Activated T-cell treated with anti-CD3 and anti-CD28 coated beads, Interleukin-2, amount 50 U/mL, for 72 hours (primary cell): ENCODE measurements at regions not wholly inside any gene's neighbourhood (a gene's known extent, or its start where the extent isn't known, plus 50 kb on each side); places are given as distances from the start of the nearest gene placed in this dataset.
"Not testable (repeated sequence)": the region's sequence is repeated elsewhere in the genome, so short reads cannot be mapped to it uniquely, and the experiment has no call there.

Experiments
- ATAC-seq, 2 donors: fragments of 150-1000 bp; cut with Tn5 transposase; replicated peaks in 1 of 2; 2 replicates each; pipeline ENCODE4 v1.10.0; 2021; ENCODE audit warnings: moderate library complexity in 2 of 2, mild to moderate bottlenecking in 1 of 2
- DNase-seq, 2 donors: peaks; one replicate each; pipeline ENCODE4 v3.0.0; 2021 to 2022; ENCODE audit warnings: mixed read lengths in 1 of 2
- H3K27ac Mint-ChIP-seq: one replicate; pipeline ENCODE4 v1.8.0; 2022; ENCODE audit warnings: mild to moderate bottlenecking, moderate library complexity, mixed read lengths
- H3K27me3 Mint-ChIP-seq: one replicate; pipeline ENCODE4 v1.8.0; 2022; ENCODE audit warnings: low read depth, mixed read lengths
- H3K36me3 Mint-ChIP-seq, 2 donors: one replicate each; pipeline ENCODE4 v1.8.0; 2022; ENCODE audit warnings: mixed read lengths in 2 of 2, mild to moderate bottlenecking in 1 of 2; ENCODE audit not compliant: insufficient read depth in 2 of 2
- H3K4me1 Mint-ChIP-seq: one replicate; pipeline ENCODE4 v1.8.0; 2022; ENCODE audit warnings: low read depth, mixed read lengths
- H3K4me3 Mint-ChIP-seq, 2 donors: one replicate each; pipeline ENCODE4 v1.8.0; 2022; ENCODE audit warnings: mild to moderate bottlenecking in 2 of 2, mixed read lengths in 2 of 2, moderate library complexity in 2 of 2
- H3K9me3 Mint-ChIP-seq, 2 donors: one replicate each; pipeline ENCODE4 v1.8.0; 2022; ENCODE audit warnings: mixed read lengths in 2 of 2

DNA sequence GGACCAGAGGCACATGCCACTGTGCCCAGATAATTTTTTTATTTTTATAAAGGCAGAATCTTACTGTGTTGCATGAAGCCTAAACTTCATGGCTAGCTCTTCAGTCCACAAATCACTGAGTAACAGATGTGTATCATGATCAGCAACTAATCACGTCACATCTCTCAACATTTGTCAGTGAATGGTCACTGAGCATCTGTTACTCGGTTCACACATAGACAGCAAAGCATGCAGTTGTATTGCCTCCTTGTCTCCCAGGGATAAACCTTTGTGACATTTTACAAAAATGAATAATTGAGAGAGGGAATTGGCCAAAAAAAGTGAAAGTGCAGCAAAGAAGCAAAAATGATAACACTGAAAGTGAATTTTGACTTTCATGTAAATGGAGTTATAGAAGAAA lies 85.9 kb upstream of the BTG1 start:
- not testable (repeated sequence) for H3K27me3 Mint-ChIP-seq, H3K27ac Mint-ChIP-seq, DNase-seq, H3K4me3 Mint-ChIP-seq, ATAC-seq, H3K9me3 Mint-ChIP-seq, H3K36me3 Mint-ChIP-seq
- peaks cover 28% of the 10 kb centered on the region for H3K4me1 Mint-ChIP-seq

DNA sequence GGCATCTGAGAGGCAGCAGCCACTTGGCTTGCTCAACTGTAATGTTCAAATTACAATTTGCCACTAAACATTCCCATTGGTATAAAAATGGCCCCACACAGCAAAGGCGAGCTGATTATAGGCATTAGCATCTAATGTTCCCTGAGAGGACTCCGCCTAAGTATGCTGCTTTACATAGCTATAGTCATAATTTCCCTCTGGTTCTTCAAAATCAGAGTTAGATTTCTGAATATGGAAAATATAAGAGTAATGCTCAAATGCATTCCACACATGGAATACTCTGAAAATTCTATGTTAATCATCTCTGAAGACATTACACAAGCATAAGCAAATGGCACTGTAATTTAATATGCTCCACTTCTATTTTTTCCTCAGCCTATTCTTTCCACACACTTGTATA lies 83.7 kb upstream of the BTG1 start:
- H3K36me3 Mint-ChIP-seq, result no peaks in the 10 kb centered on the region
- no peak overlapping the region for H3K4me3 Mint-ChIP-seq
- H3K4me1 Mint-ChIP-seq, result peaks cover 20% of the 10 kb centered on the region
- no peak for ATAC-seq
- no peaks in the 10 kb centered on the region for H3K9me3 Mint-ChIP-seq
- no peak overlapping the region for H3K27ac Mint-ChIP-seq
- no peaks in the 10 kb centered on the region for H3K27me3 Mint-ChIP-seq
- no peak for DNase-seq

DNA sequence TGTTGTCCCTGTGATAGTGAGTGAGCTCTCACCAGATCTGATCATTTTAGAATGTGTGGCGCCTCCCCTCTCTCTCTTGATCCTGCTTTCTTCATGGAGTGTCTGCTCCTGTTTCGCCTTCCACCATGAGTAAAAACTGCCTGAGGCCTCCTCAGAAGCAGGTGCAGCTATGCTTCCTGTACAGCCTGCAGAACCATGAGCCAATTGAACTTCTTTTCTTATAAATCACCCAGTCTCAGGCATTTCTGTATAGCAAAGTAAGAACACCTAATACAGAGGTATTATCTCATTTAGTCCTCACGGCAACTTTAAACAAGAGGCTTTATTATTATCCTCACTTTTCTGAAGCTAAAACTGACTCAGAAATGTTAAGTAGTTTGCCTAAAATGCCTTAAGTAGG lies 81.3 kb upstream of the BTG1 start:
- Mint-ChIP-seq H3K4me1 (peaks cover 8% of the 10 kb centered on the region), H3K36me3 (no peaks in the 10 kb centered on the region), H3K27me3 (no peaks in the 10 kb centered on the region), H3K9me3 (no peaks in the 10 kb centered on the region), H3K4me3 (no peak overlapping the region), H3K27ac (no peak overlapping the region)
- DNase-seq (no peak), ATAC-seq (no peak)

DNA sequence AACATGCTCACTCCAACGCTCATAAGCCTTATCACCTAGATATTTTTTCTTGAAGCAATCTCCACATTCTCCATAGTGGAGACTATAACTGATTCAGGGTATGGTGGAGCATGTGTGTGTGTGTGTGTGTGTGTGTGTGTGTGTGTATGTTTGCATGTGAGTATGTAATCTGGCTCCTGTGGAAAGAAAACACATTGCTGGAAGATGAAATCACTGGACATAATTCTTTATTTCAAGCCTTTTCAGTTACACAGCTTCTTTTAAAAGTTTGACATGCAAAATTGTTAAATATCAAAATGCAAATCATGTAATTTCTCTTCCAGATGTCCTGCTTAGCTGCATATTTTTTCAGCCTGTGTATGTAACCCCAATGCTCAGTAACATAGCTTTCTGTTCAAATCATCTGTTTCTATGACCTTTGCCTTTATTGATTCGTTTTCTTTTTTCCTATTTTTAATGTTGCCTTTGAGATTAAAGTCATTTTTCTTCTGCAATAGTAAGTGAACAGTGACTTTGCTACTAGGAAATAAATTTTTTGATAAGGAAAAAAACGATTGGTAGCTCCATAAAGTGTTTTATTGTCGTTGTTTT lies 80.5 kb upstream of the BTG1 start:
- H3K36me3 Mint-ChIP-seq, result no peaks in the 10 kb centered on the region
- peaks cover 8% of the 10 kb centered on the region for H3K4me1 Mint-ChIP-seq
- no peaks in the 10 kb centered on the region for H3K27me3 Mint-ChIP-seq
- DNase-seq (no peak), ATAC-seq (no peak)
- no peak overlapping the region for H3K4me3 Mint-ChIP-seq
- H3K27ac Mint-ChIP-seq, result no peak overlapping the region
- no peaks in the 10 kb centered on the region for H3K9me3 Mint-ChIP-seq

DNA sequence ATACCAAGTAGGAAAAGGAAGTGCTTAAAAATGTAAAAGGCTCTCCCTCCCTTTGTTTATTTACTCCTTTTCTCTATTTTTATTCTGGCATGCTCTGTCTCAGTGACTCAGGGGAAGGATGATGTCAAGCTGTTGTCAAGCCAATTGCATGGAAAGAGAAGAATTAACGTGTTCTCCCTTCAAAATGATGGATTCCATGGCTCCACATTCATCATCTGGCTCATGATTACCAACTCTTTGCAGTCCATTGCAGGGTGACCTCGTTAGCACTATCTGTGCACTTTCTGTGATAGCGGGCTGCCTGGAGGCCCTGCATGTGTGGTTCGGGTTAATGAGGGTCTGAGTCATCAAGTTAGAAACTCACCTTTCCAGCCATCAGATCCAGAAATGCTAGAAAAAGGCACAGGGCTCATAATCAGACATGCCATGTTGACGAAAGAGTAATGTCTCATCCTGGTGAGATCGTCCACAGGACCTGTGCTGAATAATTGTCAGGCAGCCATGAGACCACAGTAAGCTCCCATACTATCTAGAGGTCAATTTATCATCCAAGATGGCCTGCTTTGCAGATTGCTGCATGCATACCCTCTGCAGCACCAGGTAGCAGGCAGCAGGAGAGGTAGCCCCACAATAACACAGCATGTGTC lies 79.2 kb upstream of the BTG1 start:
- Mint-ChIP-seq H3K4me3 (no peak overlapping the region), H3K4me1 (peaks cover 8% of the 10 kb centered on the region), H3K27me3 (no peaks in the 10 kb centered on the region), H3K27ac (no peak overlapping the region), H3K9me3 (peaks cover 0 to 3% of the 10 kb centered on the region in 2 donors), H3K36me3 (no peaks in the 10 kb centered on the region)
- DNase-seq (no peak), ATAC-seq (no peak)

DNA sequence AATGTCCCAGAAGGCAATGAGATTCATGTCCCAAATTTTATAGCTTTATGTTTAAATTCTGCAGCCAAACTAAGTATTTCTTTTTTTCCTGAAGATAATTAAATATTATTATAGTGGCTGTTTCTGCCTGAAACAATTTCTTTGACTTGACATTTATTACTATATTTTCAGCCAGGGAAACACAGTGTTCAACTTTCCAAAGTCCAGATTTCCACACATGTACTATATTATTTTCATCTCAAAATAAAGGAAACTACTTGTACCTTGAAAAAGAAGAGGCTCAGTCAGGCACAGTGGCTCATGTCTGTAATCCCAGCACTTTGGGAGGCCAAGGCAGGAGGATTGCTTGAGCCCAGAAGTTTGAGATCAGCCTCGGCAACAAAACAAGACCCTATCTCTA lies 77.8 kb upstream of the BTG1 start:
- H3K36me3 Mint-ChIP-seq, result no peaks in the 10 kb centered on the region
- H3K27ac Mint-ChIP-seq, result no peak overlapping the region
- no peak for ATAC-seq
- no peaks in the 10 kb centered on the region for H3K27me3 Mint-ChIP-seq
- peaks cover 12% of the 10 kb centered on the region for H3K4me1 Mint-ChIP-seq
- no peak overlapping the region for H3K4me3 Mint-ChIP-seq
- no peak for DNase-seq
- H3K9me3 Mint-ChIP-seq, result peaks cover 2 to 3% of the 10 kb centered on the region in 2 donors

DNA sequence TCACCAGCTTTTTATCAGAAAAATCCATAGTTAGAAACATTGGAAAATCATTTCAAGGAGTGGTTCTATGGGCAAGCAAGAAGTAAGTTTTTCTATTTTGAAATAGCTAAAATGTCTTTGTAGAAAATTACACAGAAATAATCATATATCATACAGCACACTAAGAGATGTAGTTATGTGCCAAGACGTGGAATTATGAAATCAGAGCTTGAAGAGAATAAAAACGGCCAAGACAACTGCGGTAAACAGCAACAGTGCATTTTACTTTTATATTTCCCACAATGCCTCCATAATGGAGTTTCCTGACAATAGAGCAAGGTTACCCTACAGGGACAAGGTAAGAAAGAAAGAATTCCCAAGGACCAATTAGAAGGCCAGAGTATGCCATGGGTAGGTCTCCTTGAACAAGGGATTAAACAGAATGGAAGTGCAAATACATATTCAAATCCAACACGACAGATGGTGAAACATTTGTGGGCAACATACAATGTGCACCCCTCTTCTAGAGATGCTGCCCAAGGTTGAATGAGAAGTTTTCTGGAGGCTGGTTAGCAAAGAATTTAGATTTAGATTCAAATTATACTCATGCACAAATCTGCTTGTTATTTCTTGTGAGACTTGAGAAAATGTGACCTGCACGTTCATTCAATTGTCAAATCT lies 76.1 kb upstream of the BTG1 start:
- Mint-ChIP-seq H3K27ac (no peak overlapping the region), H3K36me3 (no peaks in the 10 kb centered on the region), H3K4me1 (peaks cover 21% of the 10 kb centered on the region), H3K9me3 (peaks cover 2 to 3% of the 10 kb centered on the region in 2 donors), H3K4me3 (no peak overlapping the region), H3K27me3 (no peaks in the 10 kb centered on the region)
- ATAC-seq (no peak), DNase-seq (no peak)

DNA sequence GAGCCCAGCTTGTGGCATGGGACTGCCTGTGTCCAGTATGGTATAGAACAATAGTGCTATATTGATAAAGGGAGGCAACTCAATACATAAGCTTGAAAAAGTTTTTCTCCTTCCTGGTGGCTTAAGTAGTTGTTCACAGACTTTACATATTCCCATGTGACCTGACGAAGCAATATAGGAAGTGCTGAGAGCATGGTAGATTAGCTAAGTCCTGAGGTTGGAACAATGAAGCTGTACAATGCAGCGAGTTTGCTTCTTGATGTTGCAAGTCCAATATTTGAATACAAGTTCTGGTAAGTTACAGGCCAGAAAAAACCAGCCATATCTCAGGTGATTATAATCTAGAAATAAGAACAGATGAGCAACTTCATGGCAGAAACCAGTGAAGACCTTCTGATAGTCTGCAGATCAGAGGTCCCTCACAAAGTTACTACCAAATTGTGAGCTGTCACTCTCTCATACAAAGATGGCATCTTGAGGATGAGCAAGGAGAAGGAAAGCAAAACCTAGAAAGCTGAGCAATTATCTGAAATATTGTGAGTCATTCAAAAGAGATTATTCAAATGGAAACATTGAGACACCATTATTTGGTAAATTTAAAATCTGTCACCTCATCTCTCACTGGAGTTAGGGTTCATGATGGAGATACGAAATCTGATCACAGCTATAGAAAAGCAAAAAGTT lies 72.9 kb upstream of the BTG1 start:
- peak; percentile 96 to 98 for ATAC-seq
- Mint-ChIP-seq H3K9me3 (peaks cover 3 to 4% of the 10 kb centered on the region in 2 donors), H3K27me3 (no peaks in the 10 kb centered on the region)

DNA sequence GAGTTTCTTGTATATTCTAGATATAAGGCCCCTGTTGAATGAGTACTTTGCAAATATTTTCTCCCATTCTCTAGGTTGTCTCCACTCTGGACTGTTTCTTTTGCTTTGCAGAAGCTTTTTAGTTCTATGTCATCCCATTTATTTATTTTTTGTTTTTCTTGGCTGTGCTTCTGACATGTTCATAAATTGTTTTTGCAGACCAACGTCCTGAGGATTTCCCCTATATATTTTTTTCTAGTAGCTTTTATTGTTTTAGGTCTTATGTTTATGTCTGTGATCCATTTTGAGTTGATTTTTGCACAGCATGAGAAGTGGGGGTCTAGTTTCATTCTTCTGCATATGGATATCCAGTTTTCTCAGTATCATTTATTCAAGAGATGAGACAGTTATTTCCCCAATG lies 70.4 kb upstream of the BTG1 start:
- Mint-ChIP-seq H3K4me3 (no peak overlapping the region), H3K27me3 (no peaks in the 10 kb centered on the region), H3K36me3 (peaks cover 3 to 7% of the 10 kb centered on the region in 2 donors), H3K4me1 (peaks cover 45% of the 10 kb centered on the region), H3K9me3 (peaks cover 3 to 9% of the 10 kb centered on the region in 2 donors), H3K27ac (no peak overlapping the region)
- DNase-seq, result no peak
- no peak for ATAC-seq

More for the DNA sequence above, 72.9 kb upstream of the BTG1 start:
- peak overlapping the region in 1 of 2 donors; percentile 26 for H3K4me3 Mint-ChIP-seq
- peak overlapping the region; percentile 80 for H3K27ac Mint-ChIP-seq
- peaks cover 0 to 4% of the 10 kb centered on the region in 2 donors for H3K36me3 Mint-ChIP-seq
- peaks cover 40% of the 10 kb centered on the region for H3K4me1 Mint-ChIP-seq
- peak in 1 of 2 donors; percentile 24 for DNase-seq

DNA sequence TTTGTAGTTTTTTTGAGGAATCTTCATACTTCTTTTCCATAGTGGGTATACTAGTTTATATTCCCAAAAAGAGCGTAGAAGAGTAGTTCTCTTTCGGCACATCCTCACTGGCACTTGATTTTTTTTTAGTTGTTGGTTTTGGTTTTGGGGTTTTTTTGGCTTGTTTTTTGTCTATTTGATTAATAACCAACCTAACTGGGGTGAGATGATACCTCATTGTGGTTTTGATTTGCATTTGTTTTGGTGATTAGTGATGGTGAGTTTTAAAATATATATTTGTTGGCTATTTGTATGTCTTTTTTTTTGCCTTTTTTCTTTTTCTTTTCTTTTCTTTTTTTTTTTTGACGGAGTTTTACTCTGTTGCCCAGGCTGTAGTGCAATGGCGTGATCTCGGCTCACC lies 69.7 kb upstream of the BTG1 start:
- ATAC-seq, result no peak
- peaks cover 3 to 7% of the 10 kb centered on the region in 2 donors for H3K36me3 Mint-ChIP-seq
- peaks cover 49% of the 10 kb centered on the region for H3K4me1 Mint-ChIP-seq
- H3K27me3 Mint-ChIP-seq, result no peaks in the 10 kb centered on the region
- no peak for DNase-seq
- no peak overlapping the region for H3K4me3 Mint-ChIP-seq
- peaks cover 2 to 9% of the 10 kb centered on the region in 2 donors for H3K9me3 Mint-ChIP-seq
- peak overlapping the region; percentile 11 for H3K27ac Mint-ChIP-seq

DNA sequence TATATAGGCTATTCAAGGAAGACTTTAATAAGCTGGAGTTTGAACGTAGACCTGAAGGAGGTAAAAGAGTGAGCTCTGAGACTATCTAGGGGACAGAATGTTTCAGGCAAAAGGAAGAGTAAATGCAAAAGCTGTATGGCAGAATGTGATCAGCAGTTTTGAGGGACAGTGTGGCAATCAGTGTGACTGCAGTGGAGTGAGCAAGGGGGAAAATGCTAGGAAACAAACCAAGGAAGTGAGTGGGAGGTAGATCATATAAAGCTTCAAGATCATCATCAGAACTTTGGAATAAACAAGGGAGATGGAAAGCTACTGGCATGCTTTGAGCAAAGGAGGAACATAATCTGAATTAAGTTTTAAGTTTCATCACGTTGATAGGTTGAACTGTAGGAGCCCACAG lies 67.5 kb upstream of the BTG1 start:
- Mint-ChIP-seq H3K9me3 (peaks cover 0 to 8% of the 10 kb centered on the region in 2 donors), H3K36me3 (peaks cover 3 to 7% of the 10 kb centered on the region in 2 donors), H3K27ac (no peak overlapping the region), H3K4me3 (no peak overlapping the region), H3K27me3 (no peaks in the 10 kb centered on the region), H3K4me1 (peaks cover 57% of the 10 kb centered on the region)
- DNase-seq (no peak), ATAC-seq (no peak)

DNA sequence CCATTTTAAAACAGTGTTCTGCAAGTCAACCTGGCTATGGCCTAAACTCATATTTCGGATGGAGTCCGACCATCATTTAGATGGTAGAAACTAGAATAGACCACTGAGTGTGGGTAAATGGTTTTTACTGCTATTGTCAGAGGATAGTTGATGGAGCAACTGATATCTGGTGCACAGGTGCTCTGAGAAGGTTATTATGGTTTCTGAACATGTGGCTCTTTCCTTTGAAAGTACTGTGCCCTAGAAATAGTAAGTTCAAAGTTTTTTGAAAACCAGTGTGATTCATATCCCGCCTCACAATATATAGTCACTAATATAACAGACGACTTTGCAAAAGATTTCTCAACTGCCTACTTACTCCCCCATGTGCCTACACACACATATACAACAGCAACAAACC lies 64.4 kb upstream of the BTG1 start:
- DNase-seq, result no peak
- peak; percentile 73 for ATAC-seq
- peak overlapping the region; percentile 72 to 73 for H3K4me3 Mint-ChIP-seq
- peak overlapping the region; percentile 64 for H3K27ac Mint-ChIP-seq
- H3K27me3 Mint-ChIP-seq, result no peaks in the 10 kb centered on the region
- peaks cover 3 to 7% of the 10 kb centered on the region in 2 donors for H3K36me3 Mint-ChIP-seq
- peaks cover 43% of the 10 kb centered on the region for H3K4me1 Mint-ChIP-seq
- peaks cover 0 to 8% of the 10 kb centered on the region in 2 donors for H3K9me3 Mint-ChIP-seq

DNA sequence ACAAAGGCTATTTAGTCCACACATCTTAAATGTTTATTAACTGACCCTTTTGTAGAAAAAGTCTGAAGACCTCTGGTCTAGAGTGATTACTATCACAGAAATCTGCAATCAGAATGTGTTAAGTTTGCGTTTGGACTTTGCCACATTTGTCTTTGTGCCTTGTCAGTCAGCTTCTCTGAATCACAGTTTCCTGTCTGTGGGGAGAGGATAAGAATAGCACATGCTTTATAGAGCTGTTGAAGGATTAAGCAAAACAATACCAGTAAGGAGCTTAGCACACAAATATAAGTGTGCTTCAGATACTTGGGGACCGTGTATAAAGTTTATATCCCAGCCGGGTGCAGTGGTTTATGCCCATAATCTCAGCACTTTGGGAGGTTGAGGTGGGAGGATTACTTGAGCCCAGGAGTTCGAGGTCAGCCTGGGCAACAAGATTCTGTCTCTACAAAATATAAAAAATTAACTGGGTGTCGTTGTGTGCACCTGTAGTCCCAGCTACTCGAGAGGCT lies 63.0 kb upstream of the BTG1 start:
- H3K36me3 Mint-ChIP-seq, result peaks cover 3% of the 10 kb centered on the region in 2 donors
- DNase-seq (peak; percentile 36 to 46), ATAC-seq (peak; percentile 80 to 86)
- H3K27me3 Mint-ChIP-seq, result no peaks in the 10 kb centered on the region
- peaks cover 0 to 5% of the 10 kb centered on the region in 2 donors for H3K9me3 Mint-ChIP-seq
- H3K4me1 Mint-ChIP-seq, result peaks cover 38% of the 10 kb centered on the region
- H3K4me3 Mint-ChIP-seq, result peak overlapping the region; percentile 64 to 82
- H3K27ac Mint-ChIP-seq, result peak overlapping the region; percentile 94
